ENCODE measurements at regions not wholly inside any gene's neighbourhood (a gene's known extent, or its start where the extent isn't known, plus 50 kb on each side); places are given as distances from the start of the nearest gene placed in this dataset.

GRCh38 chr15:96209285-96209735, 121.2 kb upstream of the NR2F2 start (continued):
- TF ChIP-seq AHDC1 (CRISPR knock-in tag; IDR thresholded peaks at IDR 0.05; ENCODE audit: borderline replicate concordance) (peak; percentile 62; the same call in 1 of the 2 replicates), SOX5 (CRISPR knock-in tag; IDR thresholded peaks at IDR 0.05; ENCODE audit: borderline replicate concordance) (peak; percentile 36; the same call in 1 of the 2 replicates), TFDP2 (CRISPR knock-in tag; IDR thresholded peaks at IDR 0.05) (0 out of 2 replicates have a peak, but pooled peaks have one; percentile 30), SP140L (CRISPR knock-in tag; IDR thresholded peaks at IDR 0.05; ENCODE audit: borderline replicate concordance) (no peak), ZNF605 (CRISPR knock-in tag; IDR thresholded peaks at IDR 0.05) (no peak), ETS1 (CRISPR knock-in tag; IDR thresholded peaks at IDR 0.05) (no peak), MTA1 (CRISPR knock-in tag; IDR thresholded peaks at IDR 0.05; ENCODE audit: borderline replicate concordance) (0 out of 2 replicates have a peak, but pooled peaks have one; percentile 31), SOX13 (IDR thresholded peaks at IDR 0.05) (no peak), SOX13 (CRISPR knock-in tag; conservative IDR thresholded peaks at IDR 0.05 in 1 of 2, IDR thresholded peaks at IDR 0.05 in 1 of 2) (peak in 1 of 2 experiments; percentile 72; a peak in 2 of 4 replicates), ZMYM4 (CRISPR knock-in tag; IDR thresholded peaks at IDR 0.05) (peak; percentile 51; the same call in 1 of the 2 replicates), HNF1A (IDR thresholded peaks at IDR 0.05; ENCODE audit: low read depth) (no peak), HNF1A (CRISPR knock-in tag; IDR thresholded peaks at IDR 0.05; ENCODE audit: borderline replicate concordance) (0 out of 2 replicates have a peak, but pooled peaks have one; percentile 28), LCORL (IDR thresholded peaks at IDR 0.05) (no peak), LCORL (CRISPR knock-in tag; IDR thresholded peaks at IDR 0.05) (0 out of 2 replicates have a peak, but pooled peaks have one; percentile 27), XRCC5 (optimal IDR thresholded peaks at IDR 0.05; ENCODE audit: low read length) (peak; percentile 18), SATB2 (CRISPR knock-in tag; IDR thresholded peaks at IDR 0.05) (no peak), ZSCAN20 (CRISPR knock-in tag; IDR thresholded peaks at IDR 0.05; ENCODE audit: borderline replicate concordance) (no peak), GTF2F1 (IDR thresholded peaks at IDR 0.05; ENCODE audit: low read length) (no peak), TCF7 (IDR thresholded peaks at IDR 0.05; ENCODE audit: low read depth) (peak; percentile 86), NCOA2 (CRISPR knock-in tag; IDR thresholded peaks at IDR 0.05) (peak; percentile 76)
